GM11168 (cell line): ENCODE measurements at regions not wholly inside any gene's neighbourhood (a gene's known extent, or its start where the extent isn't known, plus 50 kb on each side); places are given as distances from the start of the nearest gene placed in this dataset.

Source experiments
- in situ Hi-C: fragments of 300-500 bp; cut with MboI; formaldehyde crosslinking; loops from one replicate; pipeline ENCODE4 v1.12.0; 2022; ENCODE audit warnings: low sequenced_read_pairs; ENCODE audit not compliant: unreplicated experiment

GRCh38 chr15:97174886-97175540, 785.5 kb upstream of the ARRDC4 start:
- in situ Hi-C loops, result no loop called here

- in situ Hi-C loops, result no loop called here
Observed at GRCh38 chr15:97177151-97177577, 783.3 kb upstream of the ARRDC4 start.

GRCh38 chr15:97182581-97182980, 777.9 kb upstream of the ARRDC4 start:
- in situ Hi-C loops, result no loop called here

GRCh38 chr15:97189162-97189780, 771.2 kb upstream of the ARRDC4 start:
- in situ Hi-C loops, result no loop called here

GRCh38 chr15:97194750-97195149, 765.8 kb upstream of the ARRDC4 start:
- in situ Hi-C loops, result no loop called here

- in situ Hi-C loops, result no loop called here
Observed at GRCh38 chr15:97196048-97197014, 764.2 kb upstream of the ARRDC4 start.

- in situ Hi-C loops, result no loop called here
Observed at GRCh38 chr15:97199393-97200051, 761.0 kb upstream of the ARRDC4 start.

- in situ Hi-C loops, result no loop called here
Observed at GRCh38 chr15:97200161-97200560, 760.3 kb upstream of the ARRDC4 start.

GRCh38 chr15:97210277-97210676, 750.2 kb upstream of the ARRDC4 start:
- in situ Hi-C loops, result no loop called here

- in situ Hi-C loops, result no loop called here
Observed at GRCh38 chr15:97215629-97216028, 744.9 kb upstream of the ARRDC4 start.

- in situ Hi-C loops, result no loop called here
Observed at GRCh38 chr15:97224191-97224641, 736.3 kb upstream of the ARRDC4 start.

GRCh38 chr15:97234851-97235610, 725.5 kb upstream of the ARRDC4 start:
- in situ Hi-C loops, result loop anchor here (25.0 kb wide), 1 partner anchor 848 kb away; no protein-coding TSS in a partner anchor

- in situ Hi-C loops, result loop anchor here (25.0 kb wide), 1 partner anchor 848 kb away; no protein-coding TSS in a partner anchor
Observed at GRCh38 chr15:97235611-97235985, 724.9 kb upstream of the ARRDC4 start.

- in situ Hi-C loops, result loop anchor here (25.0 kb wide), 1 partner anchor 849 kb away; no protein-coding TSS in a partner anchor
Observed at GRCh38 chr15:97236140-97236539, 724.4 kb upstream of the ARRDC4 start.

- in situ Hi-C loops, result loop anchor here (25.0 kb wide), 1 partner anchor 850 kb away; no protein-coding TSS in a partner anchor
Observed at GRCh38 chr15:97237160-97237559, 723.3 kb upstream of the ARRDC4 start.

GRCh38 chr15:97248376-97248775, 712.1 kb upstream of the ARRDC4 start:
- in situ Hi-C loops, result loop anchor here (25.0 kb wide), 1 partner anchor 861 kb away; no protein-coding TSS in a partner anchor

GRCh38 chr15:97259943-97260342, 700.6 kb upstream of the ARRDC4 start:
- in situ Hi-C loops, result no loop called here

GRCh38 chr15:97301166-97301565, 659.3 kb upstream of the ARRDC4 start:
- in situ Hi-C loops, result no loop called here

- in situ Hi-C loops, result no loop called here
Observed at GRCh38 chr15:97316362-97316761, 644.1 kb upstream of the ARRDC4 start.
